IPS-20b (cell line): ENCODE measurements at regions not wholly inside any gene's neighbourhood (a gene's known extent, or its start where the extent isn't known, plus 50 kb on each side); places are given as distances from the start of the nearest gene placed in this dataset.
A peak's percentile ranks its signal among the peaks of the same experiment; 100 is the strongest.
"Not testable (repeated sequence)": the region's sequence is repeated elsewhere in the genome, so short reads cannot be mapped to it uniquely, and the experiment has no call there.

Experiments used
- H3K27ac ChIP-seq: one replicate; pipeline ENCODE4 v1.5.1; 2013; ENCODE audit warnings: low read length
- H3K27me3 ChIP-seq: 2 replicates; pipeline ENCODE4 v1.6.1; 2013; ENCODE audit warnings: mild to moderate bottlenecking, low read length, inconsistent platforms; ENCODE audit not compliant: insufficient read depth
- H3K36me3 ChIP-seq: 2 replicates; pipeline ENCODE4 v1.6.1; 2013; ENCODE audit warnings: low read depth, mild to moderate bottlenecking, inconsistent platforms, low read length, moderate library complexity; ENCODE audit not compliant: insufficient read depth
- H3K4me1 ChIP-seq: 2 replicates; pipeline ENCODE4 v1.6.1; 2013; ENCODE audit warnings: mild to moderate bottlenecking, control low read depth, inconsistent platforms, low read length, moderate library complexity; ENCODE audit not compliant: insufficient read depth
- H3K4me3 ChIP-seq: 2 replicates; pipeline ENCODE4 v1.5.1; 2013; ENCODE audit warnings: mild to moderate bottlenecking, low read length, inconsistent platforms
- H3K9ac ChIP-seq: 2 replicates; pipeline ENCODE4 v1.6.1; 2013; ENCODE audit warnings: low read depth, mild to moderate bottlenecking, inconsistent platforms, low read length, moderate library complexity
- H3K9me3 ChIP-seq: 2 replicates; pipeline ENCODE4 v1.6.1; 2013; ENCODE audit warnings: mild to moderate bottlenecking, low read depth, low read length, inconsistent platforms; ENCODE audit not compliant: insufficient read depth

- no peak overlapping the region for H3K9ac ChIP-seq
- H3K27me3 ChIP-seq, result no peaks in the 10 kb centered on the region
- H3K27ac ChIP-seq, result no peak overlapping the region
- no peak overlapping the region for H3K4me3 ChIP-seq
- H3K9me3 ChIP-seq, result peaks cover 33% of the 10 kb centered on the region
- H3K36me3 ChIP-seq, result no peaks in the 10 kb centered on the region
- H3K4me1 ChIP-seq, result peaks cover 2% of the 10 kb centered on the region; the same call in 1 of the 2 replicates
Measured at GRCh38 chr1:109840011-109840629, 70.5 kb upstream of the CSF1 start.

- H3K36me3 ChIP-seq, H3K27me3 ChIP-seq, H3K4me1 ChIP-seq, H3K4me3 ChIP-seq, H3K27ac ChIP-seq, H3K9ac ChIP-seq: not testable (repeated sequence)
- peaks cover 33% of the 10 kb centered on the region for H3K9me3 ChIP-seq
Measured at GRCh38 chr1:109839276-109839675, 71.4 kb upstream of the CSF1 start.

GRCh38 chr1:109838838-109839240 lies 71.8 kb upstream of the CSF1 start:
- peaks cover 33% of the 10 kb centered on the region for H3K9me3 ChIP-seq
- H3K4me1 ChIP-seq, result peaks cover 7% of the 10 kb centered on the region; the same call in 1 of the 2 replicates
- no peak overlapping the region for H3K4me3 ChIP-seq
- H3K27ac ChIP-seq, result no peak overlapping the region
- H3K27me3 ChIP-seq, result no peaks in the 10 kb centered on the region
- no peak overlapping the region for H3K9ac ChIP-seq
- no peaks in the 10 kb centered on the region for H3K36me3 ChIP-seq

GRCh38 chr1:109837852-109838570 lies 72.6 kb upstream of the CSF1 start:
- Histone ChIP-seq H3K4me3 (no peak overlapping the region), H3K27me3 (no peaks in the 10 kb centered on the region), H3K36me3 (no peaks in the 10 kb centered on the region), H3K27ac (no peak overlapping the region), H3K9ac (no peak overlapping the region), H3K9me3 (peaks cover 33% of the 10 kb centered on the region), H3K4me1 (peaks cover 14% of the 10 kb centered on the region; the same call in 1 of the 2 replicates)

- H3K9ac ChIP-seq, H3K27me3 ChIP-seq, H3K36me3 ChIP-seq, H3K27ac ChIP-seq, H3K4me3 ChIP-seq: not testable (repeated sequence)
- Histone ChIP-seq H3K9me3 (peaks cover 31% of the 10 kb centered on the region), H3K4me1 (peaks cover 25% of the 10 kb centered on the region)
Measured at GRCh38 chr1:109835645-109836044, 71.9 kb upstream of the EPS8L3 start.

- no peak overlapping the region for H3K27ac ChIP-seq
- H3K4me1 ChIP-seq, result peaks cover 25% of the 10 kb centered on the region
- H3K4me3 ChIP-seq, result peak overlapping the region; percentile 0
- no peak overlapping the region for H3K9ac ChIP-seq
- no peaks in the 10 kb centered on the region for H3K27me3 ChIP-seq
- H3K36me3 ChIP-seq, result no peaks in the 10 kb centered on the region
- peaks cover 26% of the 10 kb centered on the region for H3K9me3 ChIP-seq
Measured at GRCh38 chr1:109834951-109835350, 71.2 kb upstream of the EPS8L3 start.

GRCh38 chr1:109832945-109833344 lies 69.2 kb upstream of the EPS8L3 start:
- H3K4me3 ChIP-seq, result peak overlapping the region; percentile 57
- peak overlapping the region; percentile 45; the same call in 1 of the 2 replicates for H3K9ac ChIP-seq
- no peak overlapping the region for H3K27ac ChIP-seq
- H3K4me1 ChIP-seq, result peaks cover 25% of the 10 kb centered on the region
- H3K27me3 ChIP-seq, result no peaks in the 10 kb centered on the region
- peaks cover 13% of the 10 kb centered on the region for H3K9me3 ChIP-seq
- H3K36me3 ChIP-seq, result no peaks in the 10 kb centered on the region

GRCh38 chr1:109828756-109829505 lies 65.2 kb upstream of the EPS8L3 start:
- no peaks in the 10 kb centered on the region for H3K36me3 ChIP-seq
- no peaks in the 10 kb centered on the region for H3K9me3 ChIP-seq
- no peaks in the 10 kb centered on the region for H3K27me3 ChIP-seq
- H3K9ac ChIP-seq, result no peak overlapping the region
- H3K4me3 ChIP-seq, result no peak overlapping the region
- H3K27ac ChIP-seq, result no peak overlapping the region
- H3K4me1 ChIP-seq, result peaks cover 19% of the 10 kb centered on the region

- peaks cover 11% of the 10 kb centered on the region for H3K4me1 ChIP-seq
- H3K36me3 ChIP-seq, result no peaks in the 10 kb centered on the region
- H3K9ac ChIP-seq, result no peak overlapping the region
- H3K27ac ChIP-seq, result no peak overlapping the region
- H3K9me3 ChIP-seq, result no peaks in the 10 kb centered on the region
- H3K4me3 ChIP-seq, result no peak overlapping the region
- H3K27me3 ChIP-seq, result no peaks in the 10 kb centered on the region
Measured at GRCh38 chr1:109827986-109828385, 64.3 kb upstream of the EPS8L3 start.

GRCh38 chr1:109827466-109827865 lies 63.7 kb upstream of the EPS8L3 start:
- H3K27me3 ChIP-seq, result no peaks in the 10 kb centered on the region
- H3K27ac ChIP-seq, result no peak overlapping the region
- H3K9ac ChIP-seq, result no peak overlapping the region
- no peak overlapping the region for H3K4me3 ChIP-seq
- no peaks in the 10 kb centered on the region for H3K36me3 ChIP-seq
- no peaks in the 10 kb centered on the region for H3K9me3 ChIP-seq
- peaks cover 8% of the 10 kb centered on the region for H3K4me1 ChIP-seq

GRCh38 chr1:109826930-109827349 lies 63.2 kb upstream of the EPS8L3 start:
- Histone ChIP-seq H3K9ac (no peak overlapping the region), H3K27ac (no peak overlapping the region), H3K4me3 (no peak overlapping the region)

More at GRCh38 chr1:109826930-109827349, 63.2 kb upstream of the EPS8L3 start:
- H3K9me3 ChIP-seq, result no peaks in the 10 kb centered on the region
- peaks cover 7% of the 10 kb centered on the region for H3K4me1 ChIP-seq
- no peaks in the 10 kb centered on the region for H3K36me3 ChIP-seq
- H3K27me3 ChIP-seq, result no peaks in the 10 kb centered on the region
